ENCODE measurements at regions not wholly inside any gene's neighbourhood (a gene's known extent, or its start where the extent isn't known, plus 50 kb on each side); places are given as distances from the start of the nearest gene placed in this dataset.

DNA sequence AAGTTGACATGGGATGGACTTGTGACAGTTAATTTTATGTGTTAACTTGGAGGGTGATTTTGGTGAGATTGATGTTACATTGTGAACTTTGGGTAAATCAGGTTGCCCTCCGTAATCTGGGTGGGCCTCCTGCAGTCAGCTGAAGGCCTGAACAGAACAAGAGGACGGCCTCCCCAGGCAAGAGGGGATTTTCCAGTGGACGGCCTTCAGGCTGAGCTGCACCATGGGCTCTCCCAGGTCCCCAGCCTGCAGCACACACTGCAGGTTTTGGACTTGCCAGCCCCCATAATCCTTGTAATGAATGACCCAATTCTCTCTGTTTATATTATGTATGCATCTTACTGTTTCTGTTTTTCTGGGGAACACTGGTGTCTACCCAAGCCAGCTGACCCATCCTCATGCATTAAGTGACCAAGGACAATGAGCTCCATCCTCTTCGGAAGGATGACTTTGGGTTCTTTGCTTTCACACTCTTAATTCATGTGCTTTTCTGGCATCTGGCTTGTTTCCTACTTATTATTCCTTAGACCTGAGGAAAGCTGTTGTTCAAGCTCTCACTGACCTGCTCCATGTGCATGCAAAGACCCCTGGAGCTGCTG lies 64.2 kb downstream of the DACT2 start:
- no peaks in the 10 kb centered on the region for H3K27me3 ChIP-seq (ENCODE audit: insufficient read depth, low read depth, severe bottlenecking)
- no peak overlapping the region for H3K27ac ChIP-seq
- H3K36me3 ChIP-seq: no peaks in the 10 kb centered on the region
- H3K9me3 ChIP-seq (ENCODE audit: severe bottlenecking): no peaks in the 10 kb centered on the region
- no peak for DNase-seq
- TF ChIP-seq CTCF (IDR thresholded peaks at IDR 0.05; ENCODE audit: low read depth, low read length): no peak
- H3K4me3 ChIP-seq (ENCODE audit: low read depth, low read length): no peak overlapping the region

GRCh38 chr6:168252267-168252666 lies 67.3 kb downstream of the DACT2 start:
- no peak for TF ChIP-seq CTCF (IDR thresholded peaks at IDR 0.05; ENCODE audit: low read depth, low read length)
- H3K4me3 ChIP-seq (ENCODE audit: low read depth, low read length): no peak overlapping the region
- no peak for DNase-seq
- no peak overlapping the region for H3K27ac ChIP-seq
- no peaks in the 10 kb centered on the region for H3K9me3 ChIP-seq (ENCODE audit: severe bottlenecking)
- H3K36me3 ChIP-seq: no peaks in the 10 kb centered on the region
- H3K27me3 ChIP-seq (ENCODE audit: insufficient read depth, low read depth, severe bottlenecking): no peaks in the 10 kb centered on the region

GRCh38 chr6:168250250-168250649 lies 69.3 kb downstream of the DACT2 start:
- H3K36me3 ChIP-seq: no peaks in the 10 kb centered on the region
- no peak overlapping the region for H3K27ac ChIP-seq
- no peak overlapping the region for H3K4me3 ChIP-seq (ENCODE audit: low read depth, low read length)
- no peaks in the 10 kb centered on the region for H3K9me3 ChIP-seq (ENCODE audit: severe bottlenecking)
- no peak for DNase-seq
- no peak for TF ChIP-seq CTCF (IDR thresholded peaks at IDR 0.05; ENCODE audit: low read depth, low read length)
- H3K27me3 ChIP-seq (ENCODE audit: insufficient read depth, low read depth, severe bottlenecking): no peaks in the 10 kb centered on the region

GRCh38 chr6:168249746-168250145 lies 69.8 kb downstream of the DACT2 start:
- no peaks in the 10 kb centered on the region for H3K36me3 ChIP-seq
- no peak overlapping the region for H3K4me3 ChIP-seq (ENCODE audit: low read depth, low read length)
- no peaks in the 10 kb centered on the region for H3K9me3 ChIP-seq (ENCODE audit: severe bottlenecking)
- H3K27ac ChIP-seq: no peak overlapping the region
- TF ChIP-seq CTCF (IDR thresholded peaks at IDR 0.05; ENCODE audit: low read depth, low read length): no peak
- H3K27me3 ChIP-seq (ENCODE audit: insufficient read depth, low read depth, severe bottlenecking): no peaks in the 10 kb centered on the region
- DNase-seq: no peak

- Histone ChIP-seq H3K9me3 (ENCODE audit: severe bottlenecking) (no peaks in the 10 kb centered on the region), H3K27me3 (ENCODE audit: insufficient read depth, low read depth, severe bottlenecking) (no peaks in the 10 kb centered on the region), H3K4me3 (ENCODE audit: low read depth, low read length) (no peak overlapping the region), H3K36me3 (no peaks in the 10 kb centered on the region), H3K27ac (no peak overlapping the region)
- no peak for DNase-seq
- no peak for TF ChIP-seq CTCF (IDR thresholded peaks at IDR 0.05; ENCODE audit: low read depth, low read length)
Measured at GRCh38 chr6:168248148-168248620, 71.4 kb downstream of the DACT2 start.

Data from WERI-Rb-1 (cell line).